Esophagus muscularis mucosa (tissue), 3 donors: ENCODE measurements at regions not wholly inside any gene's neighbourhood (a gene's known extent, or its start where the extent isn't known, plus 50 kb on each side); places are given as distances from the start of the nearest gene placed in this dataset.

Experiments
- CTCF ChIP-seq, 3 experiments: fragments of 200-600 bp in 2 of 3; fragments of 450-650 bp in 1 of 3; sonication (generic) in 2 of 3; IDR thresholded peaks; one replicate each; pipeline ENCODE4 v1.5.1; 2017 to 2019; ENCODE audit warnings: antibody characterized with exemption in 3 of 3, mild to moderate bottlenecking in 2 of 3, moderate library complexity in 1 of 3
- POLR2AphosphoS5 ChIP-seq, 2 donors: sonication (generic); formaldehyde crosslinking; IDR thresholded peaks; one replicate each; pipeline ENCODE4 v1.6.1; 2017; ENCODE audit warnings: antibody characterized with exemption in 2 of 2

GRCh38 chr12:58502226-58502625 is 418.1 kb downstream of the LRIG3 start:
- TF ChIP-seq CTCF (IDR thresholded peaks at IDR 0.05), result no peak
- no peak for TF ChIP-seq POLR2AphosphoS5 (IDR thresholded peaks at IDR 0.05)
